MCF 10A (cell line): ENCODE measurements at regions not wholly inside any gene's neighbourhood (a gene's known extent, or its start where the extent isn't known, plus 50 kb on each side); places are given as distances from the start of the nearest gene placed in this dataset.

Experiments
- BruUV-seq: library from RNA; stranded (reverse); fragments of 400-500 nt; replicated peaks from 2 replicates; lab custom pipeline; 2021; lab: Mats Ljungman, UMichigan
- CTCF ChIA-PET: fragments of 300-600 bp; sonication (Branson Sonifier 250); formaldehyde crosslinking; extraction: SDS; loops from one replicate; lab custom pipeline; 2021; ENCODE audit warnings: antibody characterized with exemption, inconsistent platforms; lab: Yijun Ruan, JAX
- POLR2A ChIA-PET: fragments of 300-600, 350-650 bp; sonication (Branson Sonifier 250); formaldehyde crosslinking; extraction: SDS; loops from one replicate; lab custom pipeline; 2020; ENCODE audit warnings: antibody characterized with exemption, inconsistent platforms; lab: Yijun Ruan, JAX
- DNase-seq: peaks from one replicate; pipeline ENCODE4 v3.0.0-alpha.2; 2018; ENCODE audit not compliant: unreplicated experiment
- H3K27ac Mint-ChIP-seq: one replicate; pipeline ENCODE4 v1.8.0; 2022; ENCODE audit warnings: mild to moderate bottlenecking, low read depth, mixed read lengths; ENCODE audit not compliant: unreplicated experiment
- H3K27me3 Mint-ChIP-seq: one replicate; pipeline ENCODE4 v1.8.0; 2022; ENCODE audit warnings: mixed read lengths; ENCODE audit not compliant: insufficient read depth, unreplicated experiment
- H3K36me3 Mint-ChIP-seq: one replicate; pipeline ENCODE4 v1.8.0; 2022; ENCODE audit warnings: mild to moderate bottlenecking, moderate library complexity, mixed read lengths; ENCODE audit not compliant: insufficient read depth, unreplicated experiment
- H3K4me1 Mint-ChIP-seq: one replicate; pipeline ENCODE4 v1.8.0; 2022; ENCODE audit warnings: mixed read lengths; ENCODE audit not compliant: insufficient read depth, unreplicated experiment
- H3K4me3 Mint-ChIP-seq: one replicate; pipeline ENCODE4 v1.8.0; 2022; ENCODE audit warnings: mild to moderate bottlenecking, moderate library complexity, mixed read lengths; ENCODE audit not compliant: unreplicated experiment
- H3K9me3 Mint-ChIP-seq: one replicate; pipeline ENCODE4 v1.8.0; 2022; ENCODE audit warnings: mixed read lengths; ENCODE audit not compliant: unreplicated experiment
- CTCF ChIP-seq: fragments of 200-600 bp; IDR thresholded peaks from one replicate; pipeline ENCODE4 v1.8.0; 2022; ENCODE audit warnings: antibody characterized with exemption, mild to moderate bottlenecking; ENCODE audit not compliant: unreplicated experiment
- intact Hi-C: fragments of 100-400 bp; cut with micrococcal nuclease; formaldehyde crosslinking; loops from 2 replicates; pipeline ENCODE4 v1.14.1; 2022

GRCh38 chr13:85655040-85655439 lies 144.2 kb downstream of the SLITRK6 start:
- Mint-ChIP-seq H3K9me3 (no peaks in the 10 kb centered on the region), H3K27ac (no peak overlapping the region), H3K27me3 (no peaks in the 10 kb centered on the region), H3K4me3 (no peak overlapping the region), H3K4me1 (peaks cover 19% of the 10 kb centered on the region), H3K36me3 (no peaks in the 10 kb centered on the region)
- intact Hi-C loops = loop anchor here (5.0 kb wide), 1 partner anchor 142 kb away; the partner anchor contains the start of gene SLITRK6
- CTCF ChIA-PET = no interaction called here
- BruUV-seq = no TSS peak
- POLR2A ChIA-PET = interaction anchor here (0.5 to 0.7 kb wide), 2 partner anchors 54 to 56 kb away, joined by 3 read pairs; no protein-coding TSS in a partner anchor
- DNase-seq = no peak
- no peak for TF ChIP-seq CTCF

- TF ChIP-seq CTCF = no peak
- CTCF ChIA-PET = no interaction called here
- BruUV-seq = no TSS peak
- Mint-ChIP-seq H3K36me3 (no peaks in the 10 kb centered on the region), H3K9me3 (no peaks in the 10 kb centered on the region), H3K27ac (no peak overlapping the region), H3K27me3 (no peaks in the 10 kb centered on the region), H3K4me3 (no peak overlapping the region), H3K4me1 (peaks cover 12% of the 10 kb centered on the region)
- POLR2A ChIA-PET = interaction anchor here (0.6 to 0.7 kb wide), 2 partner anchors 54 to 157 kb away, joined by 3 read pairs; no protein-coding TSS in a partner anchor
- DNase-seq = no peak
- intact Hi-C loops = no loop called here
Measured at GRCh38 chr13:85654227-85654626, 145.0 kb downstream of the SLITRK6 start.

DNA sequence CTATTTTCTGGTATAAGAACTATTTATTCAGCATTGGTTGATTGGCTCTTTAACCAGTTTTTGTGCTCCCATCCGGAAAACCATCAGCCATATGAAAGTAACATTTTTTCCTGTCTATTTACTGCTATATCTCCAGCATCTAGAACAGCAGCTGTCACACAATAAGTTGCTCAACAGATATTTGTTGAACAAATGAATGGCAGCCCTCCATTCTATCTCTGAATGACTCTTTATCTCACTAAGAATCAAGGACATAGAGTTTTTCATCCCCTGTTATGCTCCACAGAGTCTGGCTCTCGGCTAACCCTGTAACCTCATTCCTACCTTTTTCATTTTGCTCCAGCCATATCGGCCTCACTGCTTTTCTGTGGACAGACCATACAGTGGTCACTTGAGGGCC lies 145.5 kb downstream of the SLITRK6 start:
- no TSS peak for BruUV-seq
- Mint-ChIP-seq H3K4me1 (peaks cover 12% of the 10 kb centered on the region), H3K4me3 (no peak overlapping the region), H3K9me3 (no peaks in the 10 kb centered on the region), H3K36me3 (no peaks in the 10 kb centered on the region), H3K27ac (no peak overlapping the region), H3K27me3 (no peaks in the 10 kb centered on the region)
- no peak for DNase-seq
- ChIA-PET CTCF (no interaction called here), POLR2A (no interaction called here)
- intact Hi-C loops = no loop called here
- TF ChIP-seq CTCF = no peak

GRCh38 chr13:85652491-85652890 lies 146.7 kb downstream of the SLITRK6 start:
- no peak for TF ChIP-seq CTCF
- H3K4me3 Mint-ChIP-seq = no peak overlapping the region

More at GRCh38 chr13:85652491-85652890, 146.7 kb downstream of the SLITRK6 start:
- H3K36me3 Mint-ChIP-seq = no peaks in the 10 kb centered on the region
- intact Hi-C loops = no loop called here
- no peak overlapping the region for H3K27ac Mint-ChIP-seq
- CTCF ChIA-PET = no interaction called here
- H3K27me3 Mint-ChIP-seq = no peaks in the 10 kb centered on the region
- POLR2A ChIA-PET = interaction anchor here (0.5 kb wide), 1 partner anchor 411 kb away, joined by 4 read pairs; no protein-coding TSS in a partner anchor
- no TSS peak for BruUV-seq
- peaks cover 12% of the 10 kb centered on the region for H3K4me1 Mint-ChIP-seq
- no peaks in the 10 kb centered on the region for H3K9me3 Mint-ChIP-seq
- DNase-seq = no peak
